GM19463 (cell line): ENCODE measurements at regions not wholly inside any gene's neighbourhood (a gene's known extent, or its start where the extent isn't known, plus 50 kb on each side); places are given as distances from the start of the nearest gene placed in this dataset.

ENCODE experiments used
- ATAC-seq: cut with Tn5 transposase; IDR thresholded peaks from one replicate; pipeline ENCODE4 v1.9.1; 2021; ENCODE audit warnings: mild to moderate bottlenecking, moderate library complexity; ENCODE audit not compliant: unreplicated experiment

GRCh38 chr9:86460216-86461002, 106.2 kb upstream of the TUT7 start:
- no peak for ATAC-seq

DNA sequence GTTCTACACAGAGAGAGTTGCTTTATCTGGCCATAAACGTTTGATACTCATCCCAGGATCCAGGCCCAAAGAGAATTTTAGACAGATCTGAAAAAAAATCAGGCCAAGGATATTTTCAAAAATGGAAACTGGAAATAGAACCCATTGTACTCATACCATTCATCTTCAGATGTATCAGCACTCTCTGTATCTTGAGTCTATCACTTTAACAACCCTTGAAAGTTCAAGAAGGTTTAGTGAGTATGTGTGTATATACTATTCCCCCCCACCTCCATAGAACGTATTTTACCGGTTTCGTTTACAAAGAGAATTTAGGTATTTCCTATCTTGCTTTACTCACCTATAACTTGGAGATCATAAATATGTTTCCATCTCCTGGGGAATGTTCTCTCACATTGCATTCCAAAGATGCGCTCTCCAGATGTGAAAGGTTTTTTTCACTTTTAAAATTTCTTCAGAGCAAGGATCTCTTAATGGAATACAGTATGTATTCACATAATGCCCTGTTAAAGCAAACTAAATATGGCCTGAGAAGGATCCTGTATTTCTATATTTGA, 105.5 kb upstream of the TUT7 start:
- ATAC-seq, result no peak

DNA sequence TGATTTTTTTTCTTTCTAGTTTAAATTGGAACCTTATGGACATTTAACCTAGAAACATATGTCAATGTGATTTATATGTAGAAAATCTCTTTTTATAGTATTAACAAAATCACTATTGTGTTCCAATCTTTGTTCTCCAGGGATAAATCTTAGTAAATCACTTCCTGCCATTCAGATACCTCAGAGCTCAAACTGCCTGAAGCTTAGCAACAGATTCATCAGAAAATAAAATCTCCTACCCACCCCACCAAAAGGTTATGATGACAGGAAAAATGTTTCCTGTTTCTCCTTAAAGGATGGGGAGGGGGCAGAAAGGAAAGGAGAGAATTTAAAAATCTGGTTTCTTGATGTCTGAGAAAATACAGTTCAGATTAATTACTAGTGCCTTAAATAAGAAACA, 105.0 kb upstream of the TUT7 start:
- ATAC-seq, result no peak

- ATAC-seq, result no peak
These were observed 104.1 kb upstream of the TUT7 start for GRCh38 chr9:86458191-86458855.

- no peak for ATAC-seq
These were observed 102.2 kb upstream of the TUT7 start for GRCh38 chr9:86456416-86456815.

- no peak for ATAC-seq
These were observed 100.7 kb upstream of the TUT7 start for GRCh38 chr9:86454701-86455615.

- no peak for ATAC-seq
These were observed 98.1 kb upstream of the TUT7 start for GRCh38 chr9:86452201-86452828.

DNA sequence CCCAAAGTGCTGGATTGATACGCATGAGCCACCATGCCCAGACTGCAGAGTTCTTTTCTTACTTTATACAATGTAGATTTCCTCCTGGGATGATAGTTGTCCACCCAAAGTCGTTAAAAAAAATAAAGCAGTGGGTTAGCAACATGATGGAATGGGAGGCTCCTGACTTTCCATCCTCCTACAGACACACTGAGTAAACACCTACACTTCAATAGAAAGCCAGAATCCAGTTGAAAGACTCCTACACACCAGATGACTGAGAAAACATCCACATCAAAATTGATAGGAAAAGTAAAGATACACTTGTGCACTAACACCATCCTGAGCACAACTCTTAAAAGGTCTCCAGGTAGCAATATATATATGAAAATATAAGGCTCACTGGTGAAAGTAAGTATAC, 95.0 kb upstream of the TUT7 start:
- no peak for ATAC-seq

GRCh38 chr9:86445671-86446070, 91.5 kb upstream of the TUT7 start:
- no peak for ATAC-seq

GRCh38 chr9:86443992-86444391, 89.8 kb upstream of the TUT7 start:
- no peak for ATAC-seq

GRCh38 chr9:86434039-86434726, 80.0 kb upstream of the TUT7 start:
- no peak for ATAC-seq

DNA sequence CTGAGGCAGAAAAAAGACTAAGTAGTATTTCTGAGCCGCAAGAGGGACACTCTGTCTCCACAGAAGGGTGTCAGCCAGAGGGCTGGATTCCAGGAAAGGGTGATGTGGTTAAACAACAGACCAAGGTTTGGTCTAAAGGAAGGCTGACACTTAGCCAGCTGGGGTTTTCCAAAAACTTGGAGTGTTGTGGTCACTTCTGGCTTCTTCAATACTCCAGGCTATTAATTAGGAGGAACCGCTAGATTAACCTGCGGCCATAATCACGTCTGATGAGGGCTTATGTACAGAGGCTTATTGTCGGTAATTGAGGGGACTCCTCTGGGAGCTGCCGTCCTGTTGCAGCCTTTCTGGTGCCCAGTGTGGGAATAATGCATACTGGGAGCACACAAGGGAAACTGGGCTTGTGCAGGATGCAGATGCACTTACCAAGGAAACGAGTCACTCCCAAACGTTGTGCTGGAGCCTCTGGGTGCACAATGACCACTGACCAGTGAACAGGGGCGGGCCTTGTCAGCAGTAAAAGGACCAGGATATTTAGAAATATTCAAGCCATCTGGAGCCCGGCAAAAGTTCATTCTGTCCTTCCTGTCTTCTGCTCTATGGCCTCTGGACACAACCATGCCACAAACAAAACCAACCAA, 70.2 kb upstream of the TUT7 start:
- ATAC-seq, result no peak

GRCh38 chr9:86413971-86414880, 60.0 kb upstream of the TUT7 start:
- ATAC-seq, result no peak

DNA sequence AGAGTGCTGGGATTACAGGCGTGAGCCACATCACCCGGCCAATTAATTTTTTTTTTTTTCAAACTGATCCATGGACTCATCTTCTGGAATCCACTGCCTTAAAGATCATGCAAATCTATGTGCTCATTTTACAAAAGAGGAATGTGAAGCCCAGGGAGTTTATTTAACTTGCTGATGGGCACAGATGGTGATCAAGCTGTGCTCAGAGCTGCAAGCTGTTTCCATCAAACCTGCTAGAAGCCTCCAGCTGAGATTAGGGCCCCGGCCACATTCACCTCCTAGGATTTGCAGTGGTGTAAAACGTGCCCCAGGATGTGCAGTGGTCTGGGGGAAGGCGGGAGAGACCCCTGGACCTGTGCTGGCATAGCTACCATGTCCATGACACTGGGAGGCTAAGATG, 56.1 kb upstream of the TUT7 start:
- ATAC-seq, result no peak

GRCh38 chr9:86408121-86408520, 53.9 kb upstream of the TUT7 start:
- no peak for ATAC-seq

- ATAC-seq, result no peak
These were observed 52.8 kb upstream of the TUT7 start for GRCh38 chr9:86407022-86407421.

DNA sequence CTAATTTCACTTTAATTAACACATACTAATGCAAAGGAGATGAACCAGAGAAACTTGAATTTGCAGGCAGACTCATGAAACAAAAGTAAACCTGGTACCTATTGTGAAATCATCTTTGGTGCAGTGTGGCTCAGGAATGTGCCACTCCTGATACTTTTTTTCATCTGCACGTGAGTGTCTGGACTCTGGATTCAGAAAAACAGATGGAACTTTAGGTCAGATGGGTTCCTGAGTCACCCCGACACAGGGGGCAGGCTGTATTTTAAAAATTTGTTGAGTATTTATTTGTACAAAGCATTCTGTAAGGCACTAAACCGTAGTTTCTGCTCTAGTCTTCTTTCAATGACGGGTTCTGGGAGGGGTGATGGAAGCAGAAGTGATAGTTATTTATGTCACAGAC, 52.2 kb upstream of the TUT7 start:
- ATAC-seq, result no peak

- ATAC-seq, result peak; percentile 45
These were observed 51.7 kb upstream of the TUT7 start for GRCh38 chr9:86405926-86406325.

DNA sequence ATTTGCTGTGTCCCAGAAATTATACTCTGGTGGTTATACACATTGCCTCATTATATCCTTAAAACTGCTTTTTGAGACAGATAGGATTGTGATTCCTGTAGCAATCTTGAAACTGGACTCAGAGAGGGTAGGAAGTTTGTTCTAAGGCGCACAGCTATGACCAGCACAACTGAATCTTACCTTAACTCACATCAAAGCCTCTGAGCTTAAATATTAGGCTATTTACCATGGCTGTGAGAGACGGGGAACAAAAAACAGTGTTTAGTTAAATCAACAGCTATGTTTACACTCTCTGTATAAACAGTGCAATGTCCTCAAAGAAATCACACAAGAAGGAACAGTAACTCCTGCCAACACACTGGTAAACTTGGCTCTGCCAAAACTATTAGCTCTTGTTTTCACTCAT, 50.9 kb upstream of the TUT7 start:
- ATAC-seq, result no peak
